GM12801 (cell line): ENCODE measurements at regions not wholly inside any gene's neighbourhood (a gene's known extent, or its start where the extent isn't known, plus 50 kb on each side); places are given as distances from the start of the nearest gene placed in this dataset.

Experiments
- TF ChIP-seq, protein P1 (sequence below): IDR thresholded peaks from one replicate; pipeline ENCODE4 v1.5.1; 2011; ENCODE audit warnings: control low read depth; ENCODE audit not compliant: insufficient read length; ENCODE audit errors: extremely low read depth

GRCh38 chr2:16042201-16042700, 101.9 kb downstream of the MYCN start:
- TF ChIP-seq, protein P1, sequence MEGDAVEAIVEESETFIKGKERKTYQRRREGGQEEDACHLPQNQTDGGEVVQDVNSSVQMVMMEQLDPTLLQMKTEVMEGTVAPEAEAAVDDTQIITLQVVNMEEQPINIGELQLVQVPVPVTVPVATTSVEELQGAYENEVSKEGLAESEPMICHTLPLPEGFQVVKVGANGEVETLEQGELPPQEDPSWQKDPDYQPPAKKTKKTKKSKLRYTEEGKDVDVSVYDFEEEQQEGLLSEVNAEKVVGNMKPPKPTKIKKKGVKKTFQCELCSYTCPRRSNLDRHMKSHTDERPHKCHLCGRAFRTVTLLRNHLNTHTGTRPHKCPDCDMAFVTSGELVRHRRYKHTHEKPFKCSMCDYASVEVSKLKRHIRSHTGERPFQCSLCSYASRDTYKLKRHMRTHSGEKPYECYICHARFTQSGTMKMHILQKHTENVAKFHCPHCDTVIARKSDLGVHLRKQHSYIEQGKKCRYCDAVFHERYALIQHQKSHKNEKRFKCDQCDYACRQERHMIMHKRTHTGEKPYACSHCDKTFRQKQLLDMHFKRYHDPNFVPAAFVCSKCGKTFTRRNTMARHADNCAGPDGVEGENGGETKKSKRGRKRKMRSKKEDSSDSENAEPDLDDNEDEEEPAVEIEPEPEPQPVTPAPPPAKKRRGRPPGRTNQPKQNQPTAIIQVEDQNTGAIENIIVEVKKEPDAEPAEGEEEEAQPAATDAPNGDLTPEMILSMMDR = no peak

DNA sequence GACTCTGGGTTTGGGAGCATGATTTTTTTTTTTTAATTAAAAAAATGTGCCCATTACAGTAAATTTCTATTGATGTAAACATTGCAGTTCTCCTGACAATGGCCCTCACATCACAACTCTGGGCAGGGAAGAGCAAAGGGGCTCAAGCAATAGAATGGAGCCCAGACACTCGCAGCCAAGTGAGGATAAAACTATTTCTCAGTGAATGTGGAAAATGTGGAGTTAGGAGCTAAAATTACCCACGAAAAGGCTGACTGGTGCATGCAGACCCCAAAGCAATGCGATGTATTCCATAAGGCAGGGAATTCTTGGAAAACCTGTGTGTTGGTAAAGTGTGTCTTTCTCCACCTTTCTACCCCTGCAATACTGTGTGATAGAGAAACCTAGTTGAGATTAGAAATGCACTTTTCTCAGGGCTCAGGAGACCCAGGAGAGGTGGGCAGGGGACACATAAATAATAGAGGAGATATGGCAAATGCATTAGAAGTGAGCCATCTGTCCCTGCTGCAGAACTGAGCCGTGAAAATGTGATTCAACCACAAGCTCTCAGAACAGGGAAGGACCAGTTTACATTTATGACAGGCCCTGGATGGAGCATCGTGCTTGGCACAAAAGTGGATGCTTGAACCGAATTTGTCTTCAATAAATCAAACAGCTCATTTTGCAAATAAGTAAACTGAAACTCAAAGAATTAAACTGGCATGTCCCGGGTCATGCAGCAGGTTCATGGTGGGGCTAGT, 100.1 kb downstream of the MYCN start:
- TF ChIP-seq, protein P1 = no peak

DNA sequence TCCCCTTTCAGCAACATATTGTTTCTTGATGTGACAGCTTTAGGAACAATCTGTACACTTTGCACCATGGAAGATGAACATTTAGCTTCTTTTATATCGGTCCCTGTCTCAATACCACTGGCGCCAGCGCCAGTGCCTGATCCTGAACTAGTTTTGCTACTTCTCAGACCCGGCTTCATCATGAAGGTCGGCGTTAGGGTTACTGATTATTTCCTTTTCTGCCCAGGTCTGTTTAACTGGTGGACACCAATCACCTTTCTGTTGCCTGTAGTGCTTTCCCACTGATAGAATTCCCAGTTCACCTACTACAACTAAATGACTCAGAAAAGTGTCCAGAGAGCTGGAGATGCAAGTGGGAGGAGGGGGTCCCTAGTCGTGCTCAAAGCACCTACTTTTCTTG, 99.5 kb downstream of the MYCN start:
- TF ChIP-seq, protein P1 = no peak

DNA sequence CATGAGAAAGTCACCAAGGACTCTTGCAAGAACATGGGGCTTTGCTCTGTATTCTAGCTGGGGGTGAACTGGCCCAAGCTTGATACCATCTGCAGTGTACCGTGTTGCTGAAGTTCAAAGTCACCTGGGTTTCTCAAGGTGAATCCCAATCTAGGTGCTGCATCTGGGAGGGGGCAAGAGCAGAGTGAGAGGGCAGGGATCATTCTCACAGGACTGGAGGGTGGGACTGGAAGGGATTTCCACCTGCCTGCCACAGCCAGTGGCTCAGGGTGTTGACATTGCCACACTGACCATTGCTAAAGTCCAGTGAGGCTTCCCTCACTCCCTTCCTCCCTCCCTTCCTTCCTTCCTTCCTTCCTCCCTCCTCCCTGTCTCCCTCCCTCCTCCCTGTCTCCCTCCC, 98.7 kb downstream of the MYCN start:
- TF ChIP-seq, protein P1 = no peak

- TF ChIP-seq, protein P1 = no peak
These were observed 98.3 kb downstream of the MYCN start for GRCh38 chr2:16038621-16039020.

DNA sequence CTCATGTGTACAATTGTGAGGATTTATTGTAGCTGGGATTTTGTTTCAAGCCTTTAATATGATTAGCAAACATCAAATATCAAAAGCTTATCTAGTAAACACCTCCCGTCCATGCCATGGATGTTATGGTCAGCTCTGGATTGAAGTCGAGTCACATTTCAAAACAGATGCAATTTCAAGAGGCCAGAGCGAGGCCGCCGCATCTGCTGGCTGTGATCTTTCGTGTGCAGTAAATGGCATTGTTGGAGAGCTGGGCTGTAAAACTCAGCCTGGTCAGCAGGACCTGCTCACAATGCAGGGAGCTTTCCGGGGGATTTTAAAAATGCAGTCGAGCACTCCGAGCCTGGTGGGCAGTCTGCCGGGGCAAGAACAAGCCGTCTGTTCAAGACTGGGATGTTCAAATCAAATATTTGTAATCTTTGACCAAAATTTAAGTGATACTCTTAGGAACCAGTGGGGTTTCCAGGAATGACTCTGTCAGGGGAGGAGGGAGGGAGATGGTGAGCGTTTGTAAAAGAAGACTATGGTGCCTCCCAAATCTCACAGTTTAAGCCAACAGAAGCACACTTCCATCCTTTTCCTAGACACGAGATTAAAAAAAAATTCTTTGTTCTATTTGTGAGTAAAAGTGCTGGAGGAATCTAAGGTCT, 97.6 kb downstream of the MYCN start:
- TF ChIP-seq, protein P1 = no peak

DNA sequence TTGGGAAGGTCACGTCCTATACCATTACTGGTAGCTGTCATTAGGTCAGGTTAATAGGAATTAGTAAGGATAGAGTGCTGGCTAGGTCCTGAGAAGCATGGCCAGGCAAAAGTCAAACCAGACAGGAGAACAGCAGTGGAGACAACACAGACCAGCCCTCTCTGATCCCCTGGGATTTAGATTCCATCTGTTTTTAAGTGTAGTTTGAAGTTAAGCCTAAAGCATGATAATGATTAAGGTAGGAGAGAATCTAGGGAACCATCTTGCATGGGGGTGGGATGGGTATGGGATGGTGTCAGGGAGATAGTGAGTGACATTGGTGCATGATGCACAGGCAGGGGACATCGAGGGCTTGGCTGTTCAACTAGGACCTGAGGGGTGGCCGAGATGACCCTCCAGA, 96.6 kb downstream of the MYCN start:
- TF ChIP-seq, protein P1 = no peak
